ENCODE measurements at regions not wholly inside any gene's neighbourhood (a gene's known extent, or its start where the extent isn't known, plus 50 kb on each side); places are given as distances from the start of the nearest gene placed in this dataset.

DNA sequence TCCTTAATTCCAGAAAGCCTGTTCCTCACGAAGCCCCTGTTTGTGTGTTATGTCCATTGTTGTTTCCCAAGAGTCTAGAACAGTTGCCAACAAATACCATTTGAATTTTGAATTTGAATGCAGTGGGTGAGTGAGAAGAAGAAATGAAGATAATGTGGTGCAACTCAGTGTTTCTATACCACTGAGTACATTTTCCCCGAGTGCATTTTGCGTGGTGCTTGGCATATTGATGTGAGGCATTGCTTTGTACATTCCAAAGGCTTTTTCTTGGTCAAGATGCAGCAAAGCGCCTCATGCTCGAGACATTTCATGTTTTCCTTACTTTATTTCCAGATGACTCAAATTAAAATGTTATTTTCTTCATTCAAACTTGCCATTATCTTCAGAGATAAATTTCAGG, 253.1 kb upstream of the RPS6KA3 start:
- TF ChIP-seq ZNF248 (tag by site-specific recombination; IDR thresholded peaks at IDR 0.05) (no peak), ZNF423 (tag by site-specific recombination; IDR thresholded peaks at IDR 0.05) (no peak), ZNF707 (tag by site-specific recombination; IDR thresholded peaks at IDR 0.05) (no peak), SP2 (tag by site-specific recombination; IDR thresholded peaks at IDR 0.05) (no peak), TCF7L2 (IDR thresholded peaks at IDR 0.05; ENCODE audit: borderline replicate concordance, low read depth, low read length) (no peak), MYNN (tag by site-specific recombination; IDR thresholded peaks at IDR 0.05; ENCODE audit: borderline replicate concordance) (no peak)
- TF ChIP-seq, protein P1, sequence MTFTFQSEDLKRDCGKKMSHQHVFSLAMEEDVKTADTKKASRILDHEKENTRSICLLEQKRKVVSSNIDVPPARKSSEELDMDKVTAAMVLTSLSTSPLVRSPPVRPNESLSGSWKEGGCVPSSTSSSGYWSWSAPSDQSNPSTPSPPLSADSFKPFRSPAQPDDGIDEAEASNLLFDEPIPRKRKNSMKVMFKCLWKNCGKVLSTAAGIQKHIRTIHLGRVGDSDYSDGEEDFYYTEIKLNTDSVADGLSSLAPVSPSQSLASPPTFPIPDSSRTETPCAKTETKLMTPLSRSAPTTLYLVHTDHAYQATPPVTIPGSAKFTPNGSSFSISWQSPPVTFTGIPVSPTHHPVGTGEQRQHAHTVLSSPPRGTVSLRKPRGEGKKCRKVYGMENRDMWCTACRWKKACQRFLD (tag by site-specific recombination; IDR thresholded peaks at IDR 0.05) = no peak
- TF ChIP-seq, protein P2, sequence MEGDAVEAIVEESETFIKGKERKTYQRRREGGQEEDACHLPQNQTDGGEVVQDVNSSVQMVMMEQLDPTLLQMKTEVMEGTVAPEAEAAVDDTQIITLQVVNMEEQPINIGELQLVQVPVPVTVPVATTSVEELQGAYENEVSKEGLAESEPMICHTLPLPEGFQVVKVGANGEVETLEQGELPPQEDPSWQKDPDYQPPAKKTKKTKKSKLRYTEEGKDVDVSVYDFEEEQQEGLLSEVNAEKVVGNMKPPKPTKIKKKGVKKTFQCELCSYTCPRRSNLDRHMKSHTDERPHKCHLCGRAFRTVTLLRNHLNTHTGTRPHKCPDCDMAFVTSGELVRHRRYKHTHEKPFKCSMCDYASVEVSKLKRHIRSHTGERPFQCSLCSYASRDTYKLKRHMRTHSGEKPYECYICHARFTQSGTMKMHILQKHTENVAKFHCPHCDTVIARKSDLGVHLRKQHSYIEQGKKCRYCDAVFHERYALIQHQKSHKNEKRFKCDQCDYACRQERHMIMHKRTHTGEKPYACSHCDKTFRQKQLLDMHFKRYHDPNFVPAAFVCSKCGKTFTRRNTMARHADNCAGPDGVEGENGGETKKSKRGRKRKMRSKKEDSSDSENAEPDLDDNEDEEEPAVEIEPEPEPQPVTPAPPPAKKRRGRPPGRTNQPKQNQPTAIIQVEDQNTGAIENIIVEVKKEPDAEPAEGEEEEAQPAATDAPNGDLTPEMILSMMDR (tag by site-specific recombination; IDR thresholded peaks at IDR 0.05) = no peak
- TF ChIP-seq, protein P3, sequence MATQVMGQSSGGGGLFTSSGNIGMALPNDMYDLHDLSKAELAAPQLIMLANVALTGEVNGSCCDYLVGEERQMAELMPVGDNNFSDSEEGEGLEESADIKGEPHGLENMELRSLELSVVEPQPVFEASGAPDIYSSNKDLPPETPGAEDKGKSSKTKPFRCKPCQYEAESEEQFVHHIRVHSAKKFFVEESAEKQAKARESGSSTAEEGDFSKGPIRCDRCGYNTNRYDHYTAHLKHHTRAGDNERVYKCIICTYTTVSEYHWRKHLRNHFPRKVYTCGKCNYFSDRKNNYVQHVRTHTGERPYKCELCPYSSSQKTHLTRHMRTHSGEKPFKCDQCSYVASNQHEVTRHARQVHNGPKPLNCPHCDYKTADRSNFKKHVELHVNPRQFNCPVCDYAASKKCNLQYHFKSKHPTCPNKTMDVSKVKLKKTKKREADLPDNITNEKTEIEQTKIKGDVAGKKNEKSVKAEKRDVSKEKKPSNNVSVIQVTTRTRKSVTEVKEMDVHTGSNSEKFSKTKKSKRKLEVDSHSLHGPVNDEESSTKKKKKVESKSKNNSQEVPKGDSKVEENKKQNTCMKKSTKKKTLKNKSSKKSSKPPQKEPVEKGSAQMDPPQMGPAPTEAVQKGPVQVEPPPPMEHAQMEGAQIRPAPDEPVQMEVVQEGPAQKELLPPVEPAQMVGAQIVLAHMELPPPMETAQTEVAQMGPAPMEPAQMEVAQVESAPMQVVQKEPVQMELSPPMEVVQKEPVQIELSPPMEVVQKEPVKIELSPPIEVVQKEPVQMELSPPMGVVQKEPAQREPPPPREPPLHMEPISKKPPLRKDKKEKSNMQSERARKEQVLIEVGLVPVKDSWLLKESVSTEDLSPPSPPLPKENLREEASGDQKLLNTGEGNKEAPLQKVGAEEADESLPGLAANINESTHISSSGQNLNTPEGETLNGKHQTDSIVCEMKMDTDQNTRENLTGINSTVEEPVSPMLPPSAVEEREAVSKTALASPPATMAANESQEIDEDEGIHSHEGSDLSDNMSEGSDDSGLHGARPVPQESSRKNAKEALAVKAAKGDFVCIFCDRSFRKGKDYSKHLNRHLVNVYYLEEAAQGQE (tag by site-specific recombination; IDR thresholded peaks at IDR 0.05) = no peak
- TF ChIP-seq, protein P4, sequence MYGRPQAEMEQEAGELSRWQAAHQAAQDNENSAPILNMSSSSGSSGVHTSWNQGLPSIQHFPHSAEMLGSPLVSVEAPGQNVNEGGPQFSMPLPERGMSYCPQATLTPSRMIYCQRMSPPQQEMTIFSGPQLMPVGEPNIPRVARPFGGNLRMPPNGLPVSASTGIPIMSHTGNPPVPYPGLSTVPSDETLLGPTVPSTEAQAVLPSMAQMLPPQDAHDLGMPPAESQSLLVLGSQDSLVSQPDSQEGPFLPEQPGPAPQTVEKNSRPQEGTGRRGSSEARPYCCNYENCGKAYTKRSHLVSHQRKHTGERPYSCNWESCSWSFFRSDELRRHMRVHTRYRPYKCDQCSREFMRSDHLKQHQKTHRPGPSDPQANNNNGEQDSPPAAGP (tag by site-specific recombination; IDR thresholded peaks at IDR 0.05) = no peak
- TF ChIP-seq, protein P5, sequence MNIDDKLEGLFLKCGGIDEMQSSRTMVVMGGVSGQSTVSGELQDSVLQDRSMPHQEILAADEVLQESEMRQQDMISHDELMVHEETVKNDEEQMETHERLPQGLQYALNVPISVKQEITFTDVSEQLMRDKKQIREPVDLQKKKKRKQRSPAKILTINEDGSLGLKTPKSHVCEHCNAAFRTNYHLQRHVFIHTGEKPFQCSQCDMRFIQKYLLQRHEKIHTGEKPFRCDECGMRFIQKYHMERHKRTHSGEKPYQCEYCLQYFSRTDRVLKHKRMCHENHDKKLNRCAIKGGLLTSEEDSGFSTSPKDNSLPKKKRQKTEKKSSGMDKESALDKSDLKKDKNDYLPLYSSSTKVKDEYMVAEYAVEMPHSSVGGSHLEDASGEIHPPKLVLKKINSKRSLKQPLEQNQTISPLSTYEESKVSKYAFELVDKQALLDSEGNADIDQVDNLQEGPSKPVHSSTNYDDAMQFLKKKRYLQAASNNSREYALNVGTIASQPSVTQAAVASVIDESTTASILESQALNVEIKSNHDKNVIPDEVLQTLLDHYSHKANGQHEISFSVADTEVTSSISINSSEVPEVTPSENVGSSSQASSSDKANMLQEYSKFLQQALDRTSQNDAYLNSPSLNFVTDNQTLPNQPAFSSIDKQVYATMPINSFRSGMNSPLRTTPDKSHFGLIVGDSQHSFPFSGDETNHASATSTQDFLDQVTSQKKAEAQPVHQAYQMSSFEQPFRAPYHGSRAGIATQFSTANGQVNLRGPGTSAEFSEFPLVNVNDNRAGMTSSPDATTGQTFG (tag by site-specific recombination; IDR thresholded peaks at IDR 0.05; ENCODE audit: borderline replicate concordance) = no peak
